Activated T-cell treated with anti-CD3 and anti-CD28 coated beads for 24 hours (primary cell): ENCODE measurements at regions not wholly inside any gene's neighbourhood (a gene's known extent, or its start where the extent isn't known, plus 50 kb on each side); places are given as distances from the start of the nearest gene placed in this dataset.
"Not testable (repeated sequence)": the region's sequence is repeated elsewhere in the genome, so short reads cannot be mapped to it uniquely, and the experiment has no call there.

Source experiments
- DNase-seq: peaks from one replicate; pipeline ENCODE4 v3.0.0-alpha.2; 2020; ENCODE audit warnings: low read depth

DNA sequence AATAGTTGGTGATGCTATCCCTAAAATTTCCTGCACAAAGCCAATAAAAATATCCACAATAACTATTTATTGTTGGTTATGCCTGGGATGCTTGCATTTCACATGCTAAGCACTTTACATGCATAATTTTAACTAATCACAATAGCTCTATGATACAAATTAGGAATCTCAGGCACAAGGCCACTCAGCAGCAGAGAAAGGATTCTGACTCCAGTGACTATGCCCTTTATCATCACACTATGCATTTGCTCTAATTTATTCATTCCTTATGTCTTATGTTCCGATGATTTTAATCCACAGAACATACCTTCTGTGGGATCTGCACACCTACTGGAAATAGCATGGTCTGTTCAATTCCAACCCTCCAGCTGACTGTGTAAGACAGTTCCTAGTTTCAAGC, 476.1 kb downstream of the TMEM232 start:
- DNase-seq, result no peak

DNA sequence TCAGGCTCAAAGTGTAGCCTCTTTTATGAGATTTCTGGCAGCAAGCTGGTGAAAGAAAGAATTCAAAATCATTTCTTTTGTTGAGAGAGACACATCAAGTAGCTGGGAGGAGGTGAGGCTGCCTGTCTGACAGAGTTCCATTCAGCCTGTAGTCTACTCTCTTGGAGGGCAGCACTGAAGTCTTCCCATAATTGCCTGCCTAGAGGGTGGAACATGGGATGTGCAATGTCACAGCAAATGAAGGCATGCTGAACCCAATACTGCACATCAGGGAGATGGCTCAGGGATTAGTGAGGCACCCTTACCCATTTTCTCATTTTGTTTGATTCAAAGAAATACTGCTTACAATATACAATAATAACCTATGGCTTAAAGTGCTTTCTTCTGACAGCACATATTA, 475.7 kb downstream of the TMEM232 start:
- no peak for DNase-seq

DNA sequence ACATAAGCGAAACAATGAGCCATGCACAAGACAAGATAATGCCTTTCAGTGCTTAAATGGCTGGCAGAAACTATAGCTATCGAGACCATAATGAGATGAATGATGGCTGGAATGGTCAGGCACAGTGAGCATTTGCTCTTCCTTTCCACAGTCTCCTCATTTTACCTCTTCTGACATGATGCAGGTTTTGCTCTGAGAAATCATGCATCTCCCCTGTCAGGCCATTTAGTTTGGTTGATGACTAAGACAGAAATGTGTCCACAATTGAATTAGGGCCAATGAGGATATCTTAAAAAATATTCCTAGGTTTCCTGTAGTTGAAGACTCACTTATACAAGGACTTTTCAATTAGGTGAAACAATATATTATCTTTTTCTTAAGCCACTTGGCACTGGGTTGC, 475.1 kb downstream of the TMEM232 start:
- DNase-seq, result no peak

DNA sequence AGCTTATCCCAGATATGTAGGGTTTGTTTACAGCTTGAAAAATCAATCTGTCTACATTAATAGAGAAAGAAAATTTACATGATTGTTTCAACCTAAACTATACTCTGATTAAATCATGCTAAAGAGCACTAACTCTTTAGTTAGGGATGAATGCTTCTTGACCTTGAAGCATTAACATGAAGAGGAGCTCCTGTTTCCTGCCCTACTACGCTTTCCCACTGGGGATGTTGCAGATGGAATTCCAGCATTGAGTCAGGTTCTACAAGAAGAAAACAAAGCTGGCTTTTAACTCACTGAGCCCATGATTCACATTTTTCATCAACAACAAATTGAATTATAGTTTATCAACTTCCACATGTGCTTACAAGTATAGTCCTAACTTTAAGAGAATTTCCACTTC, 471.3 kb downstream of the TMEM232 start:
- DNase-seq, result no peak

GRCh38 chr5:110256298-110256697, 470.2 kb downstream of the TMEM232 start:
- DNase-seq, result no peak

- no peak for DNase-seq
Observed at GRCh38 chr5:110257971-110258370, 468.5 kb downstream of the TMEM232 start.

- DNase-seq, result no peak
Observed at GRCh38 chr5:110258460-110259216, 467.8 kb downstream of the TMEM232 start.

- DNase-seq, result no peak
Observed at GRCh38 chr5:110262749-110263148, 463.7 kb downstream of the TMEM232 start.

GRCh38 chr5:110264661-110265060, 461.8 kb downstream of the TMEM232 start:
- no peak for DNase-seq

- no peak for DNase-seq
Observed at GRCh38 chr5:110265162-110265561, 461.3 kb downstream of the TMEM232 start.

GRCh38 chr5:110267714-110268113, 458.8 kb downstream of the TMEM232 start:
- no peak for DNase-seq

- DNase-seq, result no peak
Observed at GRCh38 chr5:110268283-110268682, 458.2 kb downstream of the TMEM232 start.

GRCh38 chr5:110268985-110269384, 457.5 kb downstream of the TMEM232 start:
- no peak for DNase-seq

DNA sequence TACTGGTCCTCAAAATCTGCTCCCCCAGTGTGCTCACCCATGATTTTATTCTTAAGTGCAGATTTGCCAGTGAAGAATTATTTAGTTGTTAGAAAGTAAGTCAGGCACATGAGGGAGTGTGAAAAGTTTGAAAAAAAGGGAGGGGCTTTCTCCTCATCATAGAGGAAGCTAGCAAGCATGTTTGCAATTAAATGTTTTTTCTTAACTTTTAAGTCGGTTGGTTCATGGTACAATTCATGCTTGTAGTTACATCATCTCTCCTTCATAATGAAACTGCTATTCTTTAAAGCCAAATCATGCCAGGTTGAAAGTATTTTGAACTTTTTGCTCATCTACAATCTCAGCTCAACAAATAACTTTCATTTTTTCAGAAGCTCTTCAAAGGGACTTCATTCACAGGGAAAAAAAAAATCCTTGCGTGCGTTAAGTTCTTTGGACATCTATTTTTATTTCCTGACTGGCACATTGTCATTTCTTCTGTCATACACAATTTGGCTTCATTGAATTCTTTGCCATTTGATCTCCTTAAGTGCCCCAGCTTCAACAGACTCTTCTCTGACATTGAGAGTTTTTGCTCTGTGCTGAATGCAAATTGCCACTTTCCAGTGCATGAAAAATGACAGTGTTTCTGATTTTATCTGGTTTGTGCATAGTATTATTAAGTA, 456.9 kb downstream of the TMEM232 start:
- no peak for DNase-seq

- DNase-seq, result no peak
Observed at GRCh38 chr5:110275878-110276277, 450.6 kb downstream of the TMEM232 start.

DNA sequence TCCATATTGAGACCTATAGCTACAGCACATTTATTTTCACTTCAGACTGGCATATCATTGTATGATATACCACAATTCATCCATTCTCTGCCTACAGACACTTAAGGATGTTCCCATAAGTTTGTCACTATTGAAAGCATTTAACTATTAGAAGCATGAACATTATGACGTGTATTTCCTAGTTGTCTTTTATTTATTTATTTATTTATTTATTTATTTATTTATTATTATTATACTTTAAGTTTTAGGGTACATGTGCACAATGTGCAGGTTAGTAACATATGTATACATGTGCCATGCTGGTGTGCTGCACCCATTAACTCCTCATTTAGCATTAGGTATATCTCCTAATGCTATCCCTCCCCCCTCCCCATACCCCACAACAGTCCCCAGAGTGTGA, 448.0 kb downstream of the TMEM232 start:
- DNase-seq, result not testable (repeated sequence)

DNA sequence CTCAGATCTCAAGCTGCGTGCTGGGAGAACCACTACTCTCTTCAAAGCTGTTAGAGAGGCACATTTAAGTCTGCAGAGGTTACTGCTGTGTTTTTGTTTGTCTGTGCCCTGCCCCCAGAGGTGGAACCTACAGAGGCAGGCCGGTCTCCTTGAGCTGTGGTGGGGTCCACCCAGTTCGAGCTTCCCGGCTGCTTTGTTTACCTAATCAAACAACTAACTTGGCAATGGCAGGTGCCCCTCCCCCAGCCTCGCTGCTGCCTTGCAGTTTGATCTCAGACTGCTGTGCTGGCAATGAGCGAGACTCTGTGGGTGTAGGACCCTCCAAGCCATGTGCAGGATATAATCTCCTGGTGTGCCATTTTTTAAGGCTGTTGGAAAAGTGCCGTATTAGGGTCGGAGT, 442.4 kb downstream of the TMEM232 start:
- not testable (repeated sequence) for DNase-seq

- no peak for DNase-seq
Observed at GRCh38 chr5:110288766-110289511, 437.5 kb downstream of the TMEM232 start.

DNA sequence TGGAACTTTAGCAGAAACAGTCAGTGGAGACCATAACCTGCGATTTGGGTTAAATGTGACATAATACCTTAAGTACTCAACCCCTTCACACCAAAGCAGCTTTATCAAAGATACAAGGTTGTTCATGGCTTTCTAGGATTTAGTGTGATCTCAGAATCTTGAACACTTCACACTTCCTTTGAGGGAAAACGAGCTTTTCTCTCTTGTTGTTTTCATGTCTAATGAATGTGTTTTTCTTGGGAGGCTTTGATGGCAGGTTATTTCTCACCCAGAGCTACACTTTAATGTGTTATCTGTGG, 437.0 kb downstream of the TMEM232 start:
- no peak for DNase-seq

DNA sequence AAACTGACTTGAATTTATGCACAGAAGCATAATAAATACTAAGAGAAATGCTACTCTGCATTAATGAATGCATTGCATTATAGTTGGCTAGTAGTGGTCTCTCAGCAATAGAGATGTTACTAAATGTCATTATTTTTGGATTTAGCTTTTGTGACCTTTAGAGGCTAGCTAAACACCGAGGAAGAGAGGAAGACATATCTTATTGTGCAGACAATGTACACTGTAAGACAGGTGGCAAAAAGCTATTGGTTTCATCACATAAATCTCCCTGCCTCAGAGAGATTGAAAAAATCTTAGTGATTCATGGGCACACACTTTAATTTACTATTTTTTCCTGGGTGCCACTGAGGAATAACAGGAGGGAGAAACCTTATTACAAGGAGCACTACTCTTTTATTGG, 435.9 kb downstream of the TMEM232 start:
- DNase-seq, result no peak

- DNase-seq, result no peak
Observed at GRCh38 chr5:110294281-110294680, 432.2 kb downstream of the TMEM232 start.

GRCh38 chr5:110297152-110297670, 429.3 kb downstream of the TMEM232 start:
- no peak for DNase-seq

DNA sequence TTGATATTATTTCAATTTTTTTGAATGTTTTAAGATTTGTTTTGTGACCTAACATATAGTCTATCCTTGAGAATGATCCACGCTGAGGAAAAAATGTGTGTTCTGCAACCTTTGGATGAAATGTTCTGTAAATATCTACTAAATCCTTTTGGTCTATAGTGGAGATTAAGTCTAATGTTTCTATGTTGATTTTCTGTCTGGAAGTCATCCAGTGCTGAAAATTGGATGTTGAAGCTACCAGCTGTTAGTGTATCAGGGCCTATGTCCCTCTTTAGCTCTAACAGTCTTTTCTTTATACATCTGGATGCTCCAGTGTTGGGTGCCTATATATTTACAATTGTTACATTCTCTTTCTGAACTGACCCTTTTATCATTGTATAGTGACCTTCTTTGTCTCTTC, 422.3 kb downstream of the TMEM232 start:
- no peak for DNase-seq
